ENCODE measurements at regions not wholly inside any gene's neighbourhood (a gene's known extent, or its start where the extent isn't known, plus 50 kb on each side); places are given as distances from the start of the nearest gene placed in this dataset.

GRCh38 chr9:108015690-108016089, 526.1 kb upstream of the KLF4 start:
- no peak for DNase-seq
- TF ChIP-seq EP300 (IDR thresholded peaks at IDR 0.05), result no peak
- intact Hi-C loops (cut with DNase I; ENCODE audit: low total_unique reads), result no loop called here
- Histone ChIP-seq H3K27ac (no peak overlapping the region), H3K4me1 (no peaks in the 10 kb centered on the region), H3K36me3 (no peaks in the 10 kb centered on the region), H3K9me3 (no peaks in the 10 kb centered on the region), H3K4me3 (no peak overlapping the region), H3K27me3 (no peaks in the 10 kb centered on the region)
- 86 to 96% (median 89%) methylated on average over 5 of the region's 5 CpGs for WGBS, 5 donors

DNA sequence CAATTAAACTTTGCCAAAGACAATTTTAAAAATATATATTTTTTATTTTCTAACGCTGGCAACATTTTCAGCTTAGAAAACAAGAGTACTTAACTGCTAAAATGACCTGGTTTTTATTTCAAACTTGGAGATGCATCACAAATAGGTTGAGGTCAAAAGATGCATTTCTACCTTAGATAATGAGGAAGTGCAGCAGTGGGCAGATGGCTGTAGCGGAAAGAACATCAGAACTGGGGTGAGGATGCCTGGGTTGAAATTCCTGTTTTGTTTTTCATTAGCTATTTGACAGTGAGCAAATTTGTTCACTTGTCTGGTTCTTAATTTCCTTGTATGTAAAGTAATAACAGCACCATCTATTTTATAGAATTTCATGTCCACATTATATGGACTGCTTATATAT, 524.8 kb upstream of the KLF4 start:
- H3K9me3 ChIP-seq, result no peaks in the 10 kb centered on the region
- intact Hi-C loops (cut with DNase I; ENCODE audit: low total_unique reads), result no loop called here
- H3K27me3 ChIP-seq, result no peaks in the 10 kb centered on the region
- DNase-seq, result no peak
- WGBS, 5 donors, result 91 to 97% (median 94%) methylated on average over 2 of the region's 2 CpGs
- no peak overlapping the region for H3K27ac ChIP-seq
- no peaks in the 10 kb centered on the region for H3K36me3 ChIP-seq
- no peak overlapping the region for H3K4me3 ChIP-seq
- no peak for TF ChIP-seq POLR2A (IDR thresholded peaks at IDR 0.05)
- no peak for TF ChIP-seq POLR2AphosphoS5 (IDR thresholded peaks at IDR 0.05)
- TF ChIP-seq EP300 (IDR thresholded peaks at IDR 0.05), result no peak
- no peak for TF ChIP-seq CTCF (IDR thresholded peaks at IDR 0.05)
- H3K4me1 ChIP-seq, result no peaks in the 10 kb centered on the region

DNA sequence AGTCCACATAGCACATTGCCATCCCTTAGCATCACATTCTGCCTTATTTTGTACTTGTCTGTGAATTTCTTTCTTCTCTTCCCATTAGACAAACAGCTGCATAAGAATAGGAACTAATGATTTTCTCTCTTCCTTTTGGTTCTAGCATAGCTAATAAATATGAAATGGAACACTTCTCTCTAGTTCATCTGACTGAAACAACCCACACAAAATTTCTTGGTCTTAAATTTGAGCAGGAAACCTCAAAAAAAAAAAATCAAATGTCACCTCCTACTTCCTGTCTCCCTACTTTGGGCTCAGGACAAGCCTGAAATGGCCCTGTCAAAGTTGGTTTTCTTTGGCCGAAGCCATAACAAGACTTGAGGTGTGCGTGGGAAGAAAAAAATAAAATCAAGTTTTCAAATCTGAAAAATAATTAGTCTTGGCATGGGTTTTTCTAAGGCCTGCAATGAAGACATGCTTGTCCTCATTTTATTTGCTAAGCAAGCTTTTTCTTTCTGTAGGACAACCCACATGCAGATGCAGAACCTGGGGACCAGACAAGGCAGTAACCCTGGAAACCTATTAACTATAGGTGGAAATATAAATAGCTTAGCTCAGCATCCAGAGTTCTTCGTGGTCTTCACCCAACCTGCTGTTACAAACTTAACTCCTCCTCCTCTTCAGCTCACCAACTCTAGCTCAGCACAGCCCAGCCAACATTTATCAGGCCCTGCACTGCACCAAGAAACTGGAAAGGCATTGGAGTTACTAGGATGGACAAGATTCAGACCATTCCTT, 523.5 kb upstream of the KLF4 start:
- Histone ChIP-seq H3K36me3 (no peaks in the 10 kb centered on the region), H3K4me3 (no peak overlapping the region), H3K9me3 (no peaks in the 10 kb centered on the region), H3K27ac (no peak overlapping the region), H3K4me1 (no peaks in the 10 kb centered on the region), H3K27me3 (no peaks in the 10 kb centered on the region)
- no peak for TF ChIP-seq CTCF (IDR thresholded peaks at IDR 0.05)
- TF ChIP-seq EP300 (IDR thresholded peaks at IDR 0.05), result no peak
- TF ChIP-seq POLR2A (IDR thresholded peaks at IDR 0.05), result no peak
- TF ChIP-seq POLR2AphosphoS5 (IDR thresholded peaks at IDR 0.05), result no peak
- DNase-seq, result no peak
- WGBS, 5 donors, result 58 to 78% (median 76%) methylated on average over 3 of the region's 3 CpGs
- intact Hi-C loops (cut with DNase I; ENCODE audit: low total_unique reads), result no loop called here

GRCh38 chr9:108012405-108012804, 522.8 kb upstream of the KLF4 start:
- 81 to 89% (median 85%) methylated on average over 4 of the region's 4 CpGs for WGBS, 5 donors
- Histone ChIP-seq H3K4me3 (no peak overlapping the region), H3K9me3 (no peaks in the 10 kb centered on the region), H3K4me1 (no peaks in the 10 kb centered on the region), H3K27ac (no peak overlapping the region), H3K36me3 (no peaks in the 10 kb centered on the region), H3K27me3 (no peaks in the 10 kb centered on the region)
- intact Hi-C loops (cut with DNase I; ENCODE audit: low total_unique reads), result no loop called here
- TF ChIP-seq POLR2A (IDR thresholded peaks at IDR 0.05) (no peak), EP300 (IDR thresholded peaks at IDR 0.05) (no peak), CTCF (IDR thresholded peaks at IDR 0.05) (no peak), POLR2AphosphoS5 (IDR thresholded peaks at IDR 0.05) (no peak)
- DNase-seq, result no peak

DNA sequence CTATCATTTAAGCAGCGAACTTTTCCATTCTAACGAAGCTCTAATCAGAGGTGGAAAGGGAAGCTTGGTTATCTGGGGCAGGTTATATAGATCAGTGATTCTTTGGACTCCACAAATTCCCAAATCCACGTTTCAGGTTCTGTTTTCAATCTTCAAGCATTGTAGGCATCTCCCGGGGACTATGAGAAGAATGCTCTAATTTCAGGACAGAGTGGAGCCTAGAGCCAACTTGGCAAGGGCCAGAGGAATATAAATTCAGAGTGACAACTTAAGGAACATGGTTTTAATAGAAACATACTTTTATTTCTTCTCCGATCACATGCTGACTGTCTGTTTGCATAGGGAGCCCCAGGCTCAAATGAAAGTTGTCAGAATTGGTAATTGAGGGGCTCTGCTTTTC, 514.0 kb upstream of the KLF4 start:
- Histone ChIP-seq H3K27me3 (no peaks in the 10 kb centered on the region), H3K27ac (no peak overlapping the region), H3K9me3 (no peaks in the 10 kb centered on the region), H3K36me3 (no peaks in the 10 kb centered on the region), H3K4me3 (no peak overlapping the region), H3K4me1 (no peaks in the 10 kb centered on the region)
- TF ChIP-seq CTCF (IDR thresholded peaks at IDR 0.05) (no peak), EP300 (IDR thresholded peaks at IDR 0.05) (no peak), POLR2AphosphoS5 (IDR thresholded peaks at IDR 0.05) (no peak), POLR2A (IDR thresholded peaks at IDR 0.05) (no peak)
- intact Hi-C loops (cut with DNase I; ENCODE audit: low total_unique reads), result no loop called here
- WGBS, 5 donors, result 75 to 88% (median 81%) methylated on average over 5 of the region's 5 CpGs
- DNase-seq, result peak in 1 of 2 donors; percentile 38
